ENCODE measurements at regions not wholly inside any gene's neighbourhood (a gene's known extent, or its start where the extent isn't known, plus 50 kb on each side); places are given as distances from the start of the nearest gene placed in this dataset.

DNA sequence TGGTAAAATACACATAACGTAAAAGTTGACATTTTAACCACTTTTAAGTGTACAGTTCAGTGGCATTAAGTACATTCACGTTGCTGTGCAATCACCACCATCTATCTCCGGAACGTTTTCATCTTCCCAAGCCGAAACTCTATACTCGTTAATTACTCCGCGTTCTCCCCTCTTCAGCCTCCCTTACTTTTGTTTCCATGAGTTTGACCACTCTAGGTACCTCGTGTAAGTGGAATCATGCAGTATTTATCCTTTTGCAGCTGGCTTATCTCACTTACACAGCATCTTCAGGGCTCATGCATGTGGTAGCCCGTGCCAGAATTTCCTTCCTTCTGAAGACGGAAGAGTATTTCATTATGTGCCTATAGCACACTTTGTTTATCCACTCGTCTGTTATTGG lies 225.2 kb downstream of the SLC4A3 start:
- DNase-seq (ENCODE audit: low spot score in 2 of 2) = no peak
- no peaks in the 10 kb centered on the region for H3K36me3 ChIP-seq
- no peak overlapping the region for H3K27ac ChIP-seq
- H3K27me3 ChIP-seq = no peaks in the 10 kb centered on the region
- TF ChIP-seq, protein P1, sequence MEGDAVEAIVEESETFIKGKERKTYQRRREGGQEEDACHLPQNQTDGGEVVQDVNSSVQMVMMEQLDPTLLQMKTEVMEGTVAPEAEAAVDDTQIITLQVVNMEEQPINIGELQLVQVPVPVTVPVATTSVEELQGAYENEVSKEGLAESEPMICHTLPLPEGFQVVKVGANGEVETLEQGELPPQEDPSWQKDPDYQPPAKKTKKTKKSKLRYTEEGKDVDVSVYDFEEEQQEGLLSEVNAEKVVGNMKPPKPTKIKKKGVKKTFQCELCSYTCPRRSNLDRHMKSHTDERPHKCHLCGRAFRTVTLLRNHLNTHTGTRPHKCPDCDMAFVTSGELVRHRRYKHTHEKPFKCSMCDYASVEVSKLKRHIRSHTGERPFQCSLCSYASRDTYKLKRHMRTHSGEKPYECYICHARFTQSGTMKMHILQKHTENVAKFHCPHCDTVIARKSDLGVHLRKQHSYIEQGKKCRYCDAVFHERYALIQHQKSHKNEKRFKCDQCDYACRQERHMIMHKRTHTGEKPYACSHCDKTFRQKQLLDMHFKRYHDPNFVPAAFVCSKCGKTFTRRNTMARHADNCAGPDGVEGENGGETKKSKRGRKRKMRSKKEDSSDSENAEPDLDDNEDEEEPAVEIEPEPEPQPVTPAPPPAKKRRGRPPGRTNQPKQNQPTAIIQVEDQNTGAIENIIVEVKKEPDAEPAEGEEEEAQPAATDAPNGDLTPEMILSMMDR (IDR thresholded peaks at IDR 0.05) = no peak
- H3K9me3 ChIP-seq = no peaks in the 10 kb centered on the region
- intact Hi-C loops (cut with DNase I) = no loop called here
- no peaks in the 10 kb centered on the region for H3K4me1 ChIP-seq
- no peak overlapping the region for H3K4me3 ChIP-seq

DNA sequence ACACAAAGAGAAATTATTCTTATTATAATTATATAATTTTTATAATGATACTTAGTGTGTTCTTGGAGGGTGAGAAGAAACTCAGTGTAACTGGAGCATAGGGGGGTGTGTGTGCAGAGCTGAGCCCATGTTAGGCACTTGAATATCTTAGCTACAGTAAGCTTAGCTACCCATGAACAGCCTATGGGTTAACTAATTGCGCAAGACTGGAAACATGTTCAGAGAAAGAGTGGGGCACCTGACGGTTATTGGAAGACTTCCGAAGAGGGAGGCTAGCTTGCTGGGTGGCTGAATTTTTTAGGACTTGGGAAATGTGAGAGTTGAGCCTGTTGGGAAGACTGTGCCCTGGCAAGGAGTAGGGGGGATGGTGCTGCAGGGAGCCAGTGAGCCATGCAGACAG lies 229.2 kb downstream of the SLC4A3 start:
- no peaks in the 10 kb centered on the region for H3K36me3 ChIP-seq
- no peaks in the 10 kb centered on the region for H3K9me3 ChIP-seq
- H3K27me3 ChIP-seq = no peaks in the 10 kb centered on the region
- H3K4me3 ChIP-seq = no peak overlapping the region
- no peak for DNase-seq (ENCODE audit: low spot score in 2 of 2)
- no peak overlapping the region for H3K27ac ChIP-seq
- H3K4me1 ChIP-seq = no peaks in the 10 kb centered on the region
- TF ChIP-seq, protein P1 (IDR thresholded peaks at IDR 0.05) = no peak
- intact Hi-C loops (cut with DNase I) = no loop called here

DNA sequence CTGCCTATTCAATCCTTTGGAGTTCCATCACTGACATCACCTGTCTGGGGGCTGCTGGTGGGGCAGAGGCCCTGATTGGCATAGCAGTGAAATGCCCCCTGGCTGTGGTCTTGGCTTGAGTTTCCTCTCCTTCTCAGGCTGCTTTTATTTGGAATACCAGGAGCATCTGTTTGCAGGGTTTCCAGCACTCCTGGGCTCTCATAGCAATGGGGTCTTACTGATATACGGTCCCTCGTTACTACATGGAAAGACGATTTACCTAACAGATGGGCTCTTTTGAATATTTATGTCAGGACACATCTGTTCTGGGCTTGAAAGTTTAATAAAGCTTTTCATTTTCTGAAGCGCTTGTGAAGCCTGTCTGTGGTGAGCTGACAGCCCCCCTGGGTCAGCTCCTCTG lies 230.3 kb downstream of the SLC4A3 start:
- no peaks in the 10 kb centered on the region for H3K36me3 ChIP-seq
- H3K9me3 ChIP-seq = no peaks in the 10 kb centered on the region
- TF ChIP-seq, protein P1 (IDR thresholded peaks at IDR 0.05) = no peak
- H3K27me3 ChIP-seq = no peaks in the 10 kb centered on the region
- no peak overlapping the region for H3K4me3 ChIP-seq
- intact Hi-C loops (cut with DNase I) = no loop called here
- H3K4me1 ChIP-seq = no peaks in the 10 kb centered on the region
- DNase-seq (ENCODE audit: low spot score in 2 of 2) = no peak
- no peak overlapping the region for H3K27ac ChIP-seq

DNA sequence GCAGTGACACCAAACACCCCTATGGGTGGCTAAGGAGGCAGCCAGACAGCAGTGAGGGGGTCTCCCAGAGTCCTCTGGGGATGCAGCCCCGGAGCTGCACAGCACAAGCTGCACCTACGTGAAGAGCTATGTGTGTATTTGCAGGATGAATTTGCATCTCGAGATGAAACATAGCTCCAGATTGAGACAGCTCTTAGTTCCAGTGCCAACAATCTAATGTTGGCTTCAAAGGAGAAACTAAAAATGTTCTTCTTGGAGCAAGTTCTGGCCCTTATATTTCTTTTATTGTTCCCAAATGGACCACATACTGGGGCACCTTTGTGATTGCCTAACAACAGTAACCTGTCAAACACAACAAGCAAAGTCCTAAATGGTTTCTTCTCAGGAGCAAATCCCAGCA lies 233.9 kb downstream of the SLC4A3 start:
- Histone ChIP-seq H3K36me3 (no peaks in the 10 kb centered on the region), H3K9me3 (no peaks in the 10 kb centered on the region), H3K4me1 (no peaks in the 10 kb centered on the region), H3K27me3 (no peaks in the 10 kb centered on the region), H3K4me3 (no peak overlapping the region), H3K27ac (no peak overlapping the region)
- TF ChIP-seq, protein P1 (IDR thresholded peaks at IDR 0.05) = no peak
- DNase-seq (ENCODE audit: low spot score in 2 of 2) = no peak
- intact Hi-C loops (cut with DNase I) = no loop called here

DNA sequence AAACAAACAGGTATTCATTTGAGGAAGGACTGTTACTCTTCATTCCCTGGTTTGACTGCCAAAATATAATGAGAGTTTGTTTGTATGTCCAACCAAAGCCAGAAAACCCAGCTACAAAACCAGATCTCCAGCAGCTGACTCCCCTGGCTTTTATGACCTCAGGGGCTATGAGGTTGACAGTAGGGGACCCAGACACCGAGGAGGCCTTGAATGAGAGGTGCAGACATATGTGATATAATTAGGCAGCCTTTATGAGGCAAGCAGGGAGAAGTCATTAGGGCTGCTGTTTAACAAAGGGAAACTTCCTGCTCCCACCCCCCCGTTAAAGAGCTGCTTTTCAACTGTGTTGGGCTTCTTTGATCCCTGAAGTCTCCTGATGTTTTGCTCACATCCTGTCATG lies 236.7 kb downstream of the SLC4A3 start:
- no peak for DNase-seq (ENCODE audit: low spot score in 2 of 2)
- Histone ChIP-seq H3K27ac (no peak overlapping the region), H3K27me3 (no peaks in the 10 kb centered on the region), H3K9me3 (no peaks in the 10 kb centered on the region), H3K36me3 (no peaks in the 10 kb centered on the region), H3K4me1 (no peaks in the 10 kb centered on the region), H3K4me3 (no peak overlapping the region)
- TF ChIP-seq, protein P1 (IDR thresholded peaks at IDR 0.05) = no peak
- intact Hi-C loops (cut with DNase I) = no loop called here

DNA sequence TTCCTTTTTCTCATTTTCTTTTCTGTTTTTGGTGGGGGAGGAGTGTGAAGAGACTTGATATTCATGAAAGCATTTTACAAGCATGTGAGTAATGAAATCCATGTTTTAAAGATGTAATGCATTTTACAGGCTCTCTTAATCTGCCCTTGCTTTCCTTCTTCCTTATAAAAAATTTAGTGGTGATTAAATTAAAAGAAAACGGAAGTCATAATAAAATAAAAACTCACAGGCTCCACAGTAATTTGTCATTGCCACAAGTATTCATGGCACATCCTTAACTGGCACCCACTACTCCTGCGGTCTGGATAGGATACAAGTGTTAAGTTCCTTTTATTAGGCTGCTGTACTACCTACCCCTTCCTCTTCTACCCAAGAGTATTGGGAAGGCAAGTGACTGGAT lies 241.2 kb downstream of the SLC4A3 start:
- no peaks in the 10 kb centered on the region for H3K27me3 ChIP-seq
- intact Hi-C loops (cut with DNase I) = no loop called here
- no peak for DNase-seq (ENCODE audit: low spot score in 2 of 2)
- H3K4me3 ChIP-seq = no peak overlapping the region
- no peaks in the 10 kb centered on the region for H3K36me3 ChIP-seq
- H3K4me1 ChIP-seq = no peaks in the 10 kb centered on the region
- no peaks in the 10 kb centered on the region for H3K9me3 ChIP-seq
- H3K27ac ChIP-seq = no peak overlapping the region
- TF ChIP-seq, protein P1 (IDR thresholded peaks at IDR 0.05) = no peak

Measured in ascending aorta (tissue), 2 donors.